ENCODE measurements at regions not wholly inside any gene's neighbourhood (a gene's known extent, or its start where the extent isn't known, plus 50 kb on each side); places are given as distances from the start of the nearest gene placed in this dataset.

DNA sequence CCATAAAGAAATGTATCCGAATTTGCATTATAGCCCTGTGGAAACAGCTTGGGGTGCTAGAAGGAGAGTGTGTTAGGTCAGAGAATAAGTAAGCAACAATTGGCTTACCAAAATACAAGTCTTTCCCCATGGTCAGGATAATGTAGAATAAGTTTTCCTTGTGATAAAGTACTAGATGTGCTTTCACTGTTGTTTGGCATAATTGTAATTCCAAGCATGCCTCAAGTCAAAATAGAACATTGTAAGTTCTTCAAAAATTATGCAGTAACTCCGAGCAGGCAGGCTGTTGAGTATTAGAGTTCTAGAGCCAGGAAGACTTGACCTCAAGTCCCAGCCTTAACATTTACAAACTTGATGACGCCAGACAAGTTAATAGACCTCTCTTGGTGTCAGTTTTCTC, 242.0 kb downstream of the TUSC7 start:
- peak overlapping the region; percentile 27 for H2AFZ ChIP-seq (ENCODE audit: low read length)
- no peak overlapping the region for H2BK5ac ChIP-seq (ENCODE audit: low read length)
- H3K79me1 ChIP-seq (ENCODE audit: low read depth, low read length), result no peaks in the 10 kb centered on the region
- H4K8ac ChIP-seq (ENCODE audit: low read depth, low read length), result no peak overlapping the region
- H3K27me3 ChIP-seq (ENCODE audit: control insufficient read depth in 3 of 3, insufficient read depth in 3 of 3, low read depth in 1 of 3, low read length in 3 of 3), result no peaks in the 10 kb centered on the region
- H3K4me3 ChIP-seq (ENCODE audit: low read length in 2 of 2), result no peak overlapping the region
- H3K18ac ChIP-seq (ENCODE audit: low read length), result no peak overlapping the region
- no peak overlapping the region for H3K4ac ChIP-seq (ENCODE audit: low read length)
- H3K4me1 ChIP-seq (ENCODE audit: control insufficient read depth in 2 of 2, insufficient read depth in 1 of 2, low read depth in 1 of 2, low read length in 2 of 2), result peaks cover 9 to 10% of the 10 kb centered on the region in 2 donors
- H3K9me3 ChIP-seq (replicated peaks in 1 of 2; ENCODE audit: control insufficient read depth in 2 of 2, insufficient read depth in 1 of 2, low read depth in 1 of 2, low read length in 2 of 2), result no peaks in the 10 kb centered on the region
- H3K36me3 ChIP-seq (replicated peaks in 1 of 2; ENCODE audit: control insufficient read depth in 2 of 2, insufficient read depth in 2 of 2, low read length in 2 of 2), result no peaks in the 10 kb centered on the region
- H2AK5ac ChIP-seq (ENCODE audit: low read depth, low read length), result no peak overlapping the region
- no peak overlapping the region for H3K23ac ChIP-seq (ENCODE audit: low read depth, low read length, poor library complexity)
- no peak overlapping the region for H4K91ac ChIP-seq (ENCODE audit: low read depth, low read length, poor library complexity)
- H3K9ac ChIP-seq (ENCODE audit: low read depth, low read length, poor library complexity), result no peak overlapping the region
- no peak overlapping the region for H2BK120ac ChIP-seq (ENCODE audit: low read depth, low read length)
- H3K27ac ChIP-seq (replicated peaks; ENCODE audit: low read length), result no peak overlapping the region
- no CpG with 5 or more reads among the region's 3 CpGs for WGBS, 2 donors (ENCODE audit: extremely low coverage in 2 of 2, insufficient read length in 2 of 2, insufficient replicate concordance in 1 of 2)
- H2BK12ac ChIP-seq (ENCODE audit: low read length), result no peak overlapping the region
- no peak overlapping the region for H3K4me2 ChIP-seq (ENCODE audit: insufficient read depth, low read length, poor library complexity, severe bottlenecking)
- H3K14ac ChIP-seq (ENCODE audit: low read length), result no peak overlapping the region
- H2BK15ac ChIP-seq (ENCODE audit: low read length), result no peak overlapping the region
- no peak for DNase-seq (ENCODE audit: low spot score)

DNA sequence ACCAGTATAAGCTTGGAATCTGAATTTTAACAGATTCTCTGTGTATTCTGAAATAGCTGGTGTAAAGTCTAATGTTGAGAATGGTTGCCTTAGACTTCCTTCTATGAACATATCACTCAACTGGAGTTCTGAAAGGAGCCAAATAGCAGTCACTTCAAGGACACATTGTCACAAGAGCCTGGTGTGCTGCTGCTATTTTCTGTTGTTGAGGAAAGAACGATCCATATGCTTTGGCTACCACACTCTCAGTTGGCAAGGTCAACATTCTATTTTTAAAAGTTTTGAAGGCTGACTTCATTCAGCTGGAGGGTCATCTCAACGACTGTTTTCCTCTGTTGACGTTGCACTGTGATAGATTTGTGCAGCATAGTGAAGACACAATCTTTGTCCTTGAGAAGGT, 248.7 kb downstream of the TUSC7 start:
- no peak overlapping the region for H2BK5ac ChIP-seq (ENCODE audit: low read length)

GRCh38 chr3:116961106-116961505, 251.5 kb downstream of the TUSC7 start:
- Histone ChIP-seq H2BK12ac (ENCODE audit: low read length) (no peak overlapping the region), H2BK5ac (ENCODE audit: low read length) (no peak overlapping the region), H3K9ac (ENCODE audit: low read depth, low read length, poor library complexity) (no peak overlapping the region), H2AFZ (ENCODE audit: low read length) (no peak overlapping the region), H3K14ac (ENCODE audit: low read length) (no peak overlapping the region), H3K4me3 (ENCODE audit: low read length in 2 of 2) (no peak overlapping the region), H3K23ac (ENCODE audit: low read depth, low read length, poor library complexity) (no peak overlapping the region), H4K91ac (ENCODE audit: low read depth, low read length, poor library complexity) (no peak overlapping the region), H3K27ac (replicated peaks; ENCODE audit: low read length) (no peak overlapping the region), H2AK5ac (ENCODE audit: low read depth, low read length) (no peak overlapping the region), H3K18ac (ENCODE audit: low read length) (no peak overlapping the region), H3K79me1 (ENCODE audit: low read depth, low read length) (no peaks in the 10 kb centered on the region), H3K27me3 (ENCODE audit: control insufficient read depth in 3 of 3, insufficient read depth in 3 of 3, low read depth in 1 of 3, low read length in 3 of 3) (no peaks in the 10 kb centered on the region), H4K8ac (ENCODE audit: low read depth, low read length) (no peak overlapping the region), H2BK120ac (ENCODE audit: low read depth, low read length) (no peak overlapping the region), H3K36me3 (replicated peaks in 1 of 2; ENCODE audit: control insufficient read depth in 2 of 2, insufficient read depth in 2 of 2, low read length in 2 of 2) (no peaks in the 10 kb centered on the region), H2BK15ac (ENCODE audit: low read length) (no peak overlapping the region), H3K4me2 (ENCODE audit: insufficient read depth, low read length, poor library complexity, severe bottlenecking) (no peak overlapping the region), H3K9me3 (replicated peaks in 1 of 2; ENCODE audit: control insufficient read depth in 2 of 2, insufficient read depth in 1 of 2, low read depth in 1 of 2, low read length in 2 of 2) (no peaks in the 10 kb centered on the region), H3K4ac (ENCODE audit: low read length) (no peak overlapping the region), H3K4me1 (ENCODE audit: control insufficient read depth in 2 of 2, insufficient read depth in 1 of 2, low read depth in 1 of 2, low read length in 2 of 2) (no peaks in the 10 kb centered on the region)
- no CpG with 5 or more reads among the region's 4 CpGs for WGBS, 2 donors (ENCODE audit: extremely low coverage in 2 of 2, insufficient read length in 2 of 2, insufficient replicate concordance in 1 of 2)
- DNase-seq (ENCODE audit: low spot score), result no peak

More for the DNA sequence above, 248.7 kb downstream of the TUSC7 start:
- Histone ChIP-seq H3K23ac (ENCODE audit: low read depth, low read length, poor library complexity) (no peak overlapping the region), H3K18ac (ENCODE audit: low read length) (no peak overlapping the region), H3K14ac (ENCODE audit: low read length) (no peak overlapping the region), H3K4ac (ENCODE audit: low read length) (no peak overlapping the region), H2AK5ac (ENCODE audit: low read depth, low read length) (no peak overlapping the region), H2AFZ (ENCODE audit: low read length) (no peak overlapping the region), H3K27ac (replicated peaks; ENCODE audit: low read length) (no peak overlapping the region), H2BK120ac (ENCODE audit: low read depth, low read length) (no peak overlapping the region), H4K8ac (ENCODE audit: low read depth, low read length) (no peak overlapping the region), H4K91ac (ENCODE audit: low read depth, low read length, poor library complexity) (no peak overlapping the region), H3K4me3 (ENCODE audit: low read length in 2 of 2) (no peak overlapping the region), H3K9me3 (replicated peaks in 1 of 2; ENCODE audit: control insufficient read depth in 2 of 2, insufficient read depth in 1 of 2, low read depth in 1 of 2, low read length in 2 of 2) (no peaks in the 10 kb centered on the region), H2BK15ac (ENCODE audit: low read length) (no peak overlapping the region), H2BK12ac (ENCODE audit: low read length) (no peak overlapping the region), H3K36me3 (replicated peaks in 1 of 2; ENCODE audit: control insufficient read depth in 2 of 2, insufficient read depth in 2 of 2, low read length in 2 of 2) (no peaks in the 10 kb centered on the region), H3K79me1 (ENCODE audit: low read depth, low read length) (no peaks in the 10 kb centered on the region), H3K27me3 (ENCODE audit: control insufficient read depth in 3 of 3, insufficient read depth in 3 of 3, low read depth in 1 of 3, low read length in 3 of 3) (no peaks in the 10 kb centered on the region), H3K4me1 (ENCODE audit: control insufficient read depth in 2 of 2, insufficient read depth in 1 of 2, low read depth in 1 of 2, low read length in 2 of 2) (no peaks in the 10 kb centered on the region), H3K4me2 (ENCODE audit: insufficient read depth, low read length, poor library complexity, severe bottlenecking) (no peak overlapping the region), H3K9ac (ENCODE audit: low read depth, low read length, poor library complexity) (no peak overlapping the region)
- DNase-seq (ENCODE audit: low spot score), result no peak
- WGBS, 2 donors (ENCODE audit: extremely low coverage in 2 of 2, insufficient read length in 2 of 2, insufficient replicate concordance in 1 of 2), result no CpG with 5 or more reads among the region's 3 CpGs

- Histone ChIP-seq H3K4ac (ENCODE audit: low read length) (no peak overlapping the region), H2BK5ac (ENCODE audit: low read length) (no peak overlapping the region), H3K14ac (ENCODE audit: low read length) (no peak overlapping the region), H3K4me1 (ENCODE audit: control insufficient read depth in 2 of 2, insufficient read depth in 1 of 2, low read depth in 1 of 2, low read length in 2 of 2) (no peaks in the 10 kb centered on the region), H3K36me3 (replicated peaks in 1 of 2; ENCODE audit: control insufficient read depth in 2 of 2, insufficient read depth in 2 of 2, low read length in 2 of 2) (no peaks in the 10 kb centered on the region), H2BK15ac (ENCODE audit: low read length) (no peak overlapping the region), H3K79me1 (ENCODE audit: low read depth, low read length) (no peaks in the 10 kb centered on the region), H2BK12ac (ENCODE audit: low read length) (no peak overlapping the region), H3K4me3 (ENCODE audit: low read length in 2 of 2) (no peak overlapping the region), H3K27ac (replicated peaks; ENCODE audit: low read length) (no peak overlapping the region), H4K8ac (ENCODE audit: low read depth, low read length) (no peak overlapping the region), H2AFZ (ENCODE audit: low read length) (no peak overlapping the region), H3K4me2 (ENCODE audit: insufficient read depth, low read length, poor library complexity, severe bottlenecking) (no peak overlapping the region), H3K9me3 (replicated peaks in 1 of 2; ENCODE audit: control insufficient read depth in 2 of 2, insufficient read depth in 1 of 2, low read depth in 1 of 2, low read length in 2 of 2) (no peaks in the 10 kb centered on the region), H3K18ac (ENCODE audit: low read length) (no peak overlapping the region), H2BK120ac (ENCODE audit: low read depth, low read length) (no peak overlapping the region), H3K23ac (ENCODE audit: low read depth, low read length, poor library complexity) (no peak overlapping the region), H4K91ac (ENCODE audit: low read depth, low read length, poor library complexity) (no peak overlapping the region), H3K9ac (ENCODE audit: low read depth, low read length, poor library complexity) (no peak overlapping the region), H2AK5ac (ENCODE audit: low read depth, low read length) (no peak overlapping the region), H3K27me3 (ENCODE audit: control insufficient read depth in 3 of 3, insufficient read depth in 3 of 3, low read depth in 1 of 3, low read length in 3 of 3) (no peaks in the 10 kb centered on the region)
- DNase-seq (ENCODE audit: low spot score), result no peak
- no CpG with 5 or more reads among the region's 3 CpGs for WGBS, 2 donors (ENCODE audit: extremely low coverage in 2 of 2, insufficient read length in 2 of 2, insufficient replicate concordance in 1 of 2)
Observed at GRCh38 chr3:116963802-116964201, 254.2 kb downstream of the TUSC7 start.

Data from neuronal stem cell (in vitro differentiated cells).